ENCODE measurements at regions not wholly inside any gene's neighbourhood (a gene's known extent, or its start where the extent isn't known, plus 50 kb on each side); places are given as distances from the start of the nearest gene placed in this dataset.

DNA sequence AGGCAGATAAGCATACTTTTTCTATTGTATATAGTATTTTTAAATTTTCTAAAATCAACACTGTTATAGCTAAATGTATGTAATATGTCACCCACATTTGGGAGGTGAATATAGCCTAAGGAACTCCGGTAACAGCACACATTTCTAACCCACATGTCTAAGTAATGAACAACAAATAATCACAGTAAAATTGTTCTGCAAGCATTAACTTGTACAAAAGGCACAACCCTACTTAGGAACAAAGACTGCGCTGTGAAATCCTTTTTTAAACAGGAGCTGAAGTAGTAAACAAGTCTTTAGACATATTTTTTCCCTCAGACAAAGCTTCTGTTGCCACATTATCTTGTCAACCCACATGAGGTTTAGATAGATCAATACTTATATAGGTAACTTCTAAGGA, 872.4 kb upstream of the SLC35B3 start:
- Histone ChIP-seq H3K4me2 (replicated peaks; ENCODE audit: extremely low read depth, low read length, poor library complexity, severe bottlenecking) (no peak overlapping the region), H3K4me3 (replicated peaks in 1 of 3; ENCODE audit: low read depth in 2 of 3, low read length in 3 of 3) (no peak overlapping the region), H3K36me3 (replicated peaks in 1 of 2; ENCODE audit: control insufficient read depth in 1 of 2, insufficient read depth in 2 of 2, low read length in 2 of 2) (no peaks in the 10 kb centered on the region), H3K9ac (ENCODE audit: insufficient read depth, low read length, poor library complexity, severe bottlenecking) (no peak overlapping the region), H3K79me2 (ENCODE audit: insufficient read depth, low read length) (no peaks in the 10 kb centered on the region), H3K27me3 (ENCODE audit: control insufficient read depth in 2 of 2, insufficient read depth in 2 of 2, low read length in 2 of 2) (no peaks in the 10 kb centered on the region), H2AFZ (ENCODE audit: insufficient read depth, low read depth, low read length, poor library complexity, severe bottlenecking) (no peak overlapping the region), H3K4me1 (ENCODE audit: control insufficient read depth in 1 of 2, insufficient read depth in 2 of 2, low read length in 2 of 2) (no peaks in the 10 kb centered on the region), H3K9me3 (replicated peaks in 1 of 2; ENCODE audit: control insufficient read depth in 1 of 2, insufficient read depth in 1 of 2, low read length in 2 of 2) (no peaks in the 10 kb centered on the region), H3K27ac (ENCODE audit: low read depth in 1 of 2, low read length in 2 of 2) (no peak overlapping the region), H4K20me1 (ENCODE audit: insufficient read depth, low read length) (no peaks in the 10 kb centered on the region)
- H3K4me1 Mint-ChIP-seq, result no peaks in the 10 kb centered on the region
- no peak for DNase-seq
- H3K9me3 Mint-ChIP-seq, result peaks cover 0 to 8% (median 2%) of the 10 kb centered on the region in 7 donors
- H3K36me3 Mint-ChIP-seq, result no peaks in the 10 kb centered on the region
- H3K4me3 Mint-ChIP-seq, result no peak overlapping the region
- TF ChIP-seq, protein P1, sequence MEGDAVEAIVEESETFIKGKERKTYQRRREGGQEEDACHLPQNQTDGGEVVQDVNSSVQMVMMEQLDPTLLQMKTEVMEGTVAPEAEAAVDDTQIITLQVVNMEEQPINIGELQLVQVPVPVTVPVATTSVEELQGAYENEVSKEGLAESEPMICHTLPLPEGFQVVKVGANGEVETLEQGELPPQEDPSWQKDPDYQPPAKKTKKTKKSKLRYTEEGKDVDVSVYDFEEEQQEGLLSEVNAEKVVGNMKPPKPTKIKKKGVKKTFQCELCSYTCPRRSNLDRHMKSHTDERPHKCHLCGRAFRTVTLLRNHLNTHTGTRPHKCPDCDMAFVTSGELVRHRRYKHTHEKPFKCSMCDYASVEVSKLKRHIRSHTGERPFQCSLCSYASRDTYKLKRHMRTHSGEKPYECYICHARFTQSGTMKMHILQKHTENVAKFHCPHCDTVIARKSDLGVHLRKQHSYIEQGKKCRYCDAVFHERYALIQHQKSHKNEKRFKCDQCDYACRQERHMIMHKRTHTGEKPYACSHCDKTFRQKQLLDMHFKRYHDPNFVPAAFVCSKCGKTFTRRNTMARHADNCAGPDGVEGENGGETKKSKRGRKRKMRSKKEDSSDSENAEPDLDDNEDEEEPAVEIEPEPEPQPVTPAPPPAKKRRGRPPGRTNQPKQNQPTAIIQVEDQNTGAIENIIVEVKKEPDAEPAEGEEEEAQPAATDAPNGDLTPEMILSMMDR (IDR thresholded peaks at IDR 0.05), result no peak
- WGBS (ENCODE audit: insufficient coverage), result no CpG with 5 or more reads among the region's 2 CpGs
- intact Hi-C loops (cut with micrococcal nuclease), result no loop called here
- no peak overlapping the region for H3K27ac Mint-ChIP-seq
- peaks cover 0 to 2% (median 0%) of the 10 kb centered on the region in 3 donors for H3K27me3 Mint-ChIP-seq (ENCODE audit: low read depth in 3 of 3)

DNA sequence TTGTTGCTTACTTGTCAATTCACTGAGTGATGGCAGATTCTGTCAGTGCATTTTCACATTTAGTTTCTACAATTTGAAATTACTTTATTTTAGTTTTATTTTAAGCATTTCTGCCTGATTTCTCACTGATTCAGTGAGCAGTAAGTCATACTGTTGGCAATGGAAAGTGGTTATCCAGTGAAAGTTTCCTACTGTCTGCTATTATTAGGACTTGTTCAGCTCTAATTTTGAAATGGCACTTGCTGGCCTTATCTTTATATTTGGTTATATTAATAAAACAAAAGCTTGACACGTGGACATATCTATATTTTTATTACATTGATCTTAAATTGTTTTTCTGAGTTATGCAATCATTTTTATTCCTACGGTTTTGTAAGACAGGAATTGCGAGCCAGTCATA, 871.8 kb upstream of the SLC35B3 start:
- Histone ChIP-seq H3K27me3 (ENCODE audit: control insufficient read depth in 2 of 2, insufficient read depth in 2 of 2, low read length in 2 of 2) (no peaks in the 10 kb centered on the region), H3K4me2 (replicated peaks; ENCODE audit: extremely low read depth, low read length, poor library complexity, severe bottlenecking) (no peak overlapping the region), H4K20me1 (ENCODE audit: insufficient read depth, low read length) (no peaks in the 10 kb centered on the region), H3K4me1 (ENCODE audit: control insufficient read depth in 1 of 2, insufficient read depth in 2 of 2, low read length in 2 of 2) (no peaks in the 10 kb centered on the region), H3K4me3 (replicated peaks in 1 of 3; ENCODE audit: low read depth in 2 of 3, low read length in 3 of 3) (no peak overlapping the region), H3K9me3 (replicated peaks in 1 of 2; ENCODE audit: control insufficient read depth in 1 of 2, insufficient read depth in 1 of 2, low read length in 2 of 2) (no peaks in the 10 kb centered on the region), H2AFZ (ENCODE audit: insufficient read depth, low read depth, low read length, poor library complexity, severe bottlenecking) (no peak overlapping the region), H3K79me2 (ENCODE audit: insufficient read depth, low read length) (no peaks in the 10 kb centered on the region), H3K36me3 (replicated peaks in 1 of 2; ENCODE audit: control insufficient read depth in 1 of 2, insufficient read depth in 2 of 2, low read length in 2 of 2) (no peaks in the 10 kb centered on the region), H3K9ac (ENCODE audit: insufficient read depth, low read length, poor library complexity, severe bottlenecking) (no peak overlapping the region), H3K27ac (ENCODE audit: low read depth in 1 of 2, low read length in 2 of 2) (no peak overlapping the region)
- H3K27me3 Mint-ChIP-seq (ENCODE audit: low read depth in 3 of 3), result peaks cover 0 to 2% (median 0%) of the 10 kb centered on the region in 3 donors
- peaks cover 0 to 8% (median 2%) of the 10 kb centered on the region in 7 donors for H3K9me3 Mint-ChIP-seq
- no peak overlapping the region for H3K27ac Mint-ChIP-seq
- TF ChIP-seq, protein P1 (IDR thresholded peaks at IDR 0.05), result no peak
- no peak for DNase-seq
- H3K4me3 Mint-ChIP-seq, result no peak overlapping the region
- WGBS (ENCODE audit: insufficient coverage), result no CpG with 5 or more reads among the region's 3 CpGs
- no peaks in the 10 kb centered on the region for H3K4me1 Mint-ChIP-seq
- no peaks in the 10 kb centered on the region for H3K36me3 Mint-ChIP-seq
- intact Hi-C loops (cut with micrococcal nuclease), result no loop called here
